OCI-LY7 (cell line): ENCODE measurements at regions not wholly inside any gene's neighbourhood (a gene's known extent, or its start where the extent isn't known, plus 50 kb on each side); places are given as distances from the start of the nearest gene placed in this dataset.

Experiments
- CTCF ChIP-seq: fragments of 200-600 bp; sonication (generic); conservative IDR thresholded peaks from 2 replicates; pipeline ENCODE4 v1.5.1; 2014; ENCODE audit warnings: mild to moderate bottlenecking, antibody characterized with exemption, low read length, moderate library complexity, mixed read lengths
- EZH2phosphoT487 ChIP-seq: fragments of 200-600 bp; sonication (generic); IDR thresholded peaks from 2 replicates; pipeline ENCODE4 v1.6.1; 2018; ENCODE audit warnings: low read depth, borderline replicate concordance, mild to moderate bottlenecking, mixed run types, antibody characterized with exemption, low read length, moderate library complexity, mixed read lengths

DNA sequence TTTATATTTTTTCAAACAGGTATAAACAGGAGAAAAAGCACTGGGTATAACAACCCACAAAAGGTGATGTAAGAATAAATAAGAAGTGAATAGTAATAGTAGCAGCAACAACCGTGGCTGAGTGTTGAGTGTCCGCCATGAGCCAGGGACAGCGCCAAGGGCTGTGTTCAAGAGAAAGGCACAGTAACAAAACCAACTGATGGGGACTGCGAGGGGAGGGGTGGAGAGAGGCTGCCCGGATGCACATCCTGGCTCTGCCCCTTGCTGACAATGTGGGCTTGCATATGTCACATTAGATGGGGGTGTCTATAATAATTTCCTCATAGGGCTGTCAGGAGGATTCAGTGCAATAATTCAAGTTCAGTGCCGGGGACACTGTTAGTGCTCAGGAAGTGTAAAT, 912.4 kb downstream of the VRK1 start:
- TF ChIP-seq CTCF = no peak
- no peak for TF ChIP-seq EZH2phosphoT487
